Spleen (tissue), 11 donors: ENCODE measurements at regions not wholly inside any gene's neighbourhood (a gene's known extent, or its start where the extent isn't known, plus 50 kb on each side); places are given as distances from the start of the nearest gene placed in this dataset.
"Not testable (repeated sequence)": the region's sequence is repeated elsewhere in the genome, so short reads cannot be mapped to it uniquely, and the experiment has no call there.

ENCODE experiments used
- DNase-seq: peaks from one replicate; pipeline ENCODE4 v3.0.0-alpha.2; 2020
- H3K27ac ChIP-seq, 8 donors: fragments of 200-600 bp; sonication (generic) in 7 of 8; 1 replicate in 4 of 8; 2 replicates in 4 of 8; pipeline versions ENCODE4 v1.5.0 to v1.8.0; 2016 to 2021; ENCODE audit warnings: inconsistent platforms in 4 of 8, mild to moderate bottlenecking in 4 of 8, moderate library complexity in 1 of 8
- H3K27me3 ChIP-seq, 7 donors: fragments of 200-600 bp; sonication (generic) in 6 of 7; replicated peaks in 1 of 7; 1 replicate in 4 of 7; 2 replicates in 3 of 7; pipeline versions ENCODE4 v1.5.0 to v1.8.0; 2016 to 2021; ENCODE audit warnings: inconsistent platforms in 3 of 7, mild to moderate bottlenecking in 1 of 7
- H3K36me3 ChIP-seq, 6 donors: fragments of 200-600 bp; sonication (generic) in 5 of 6; 1 replicate in 4 of 6; 2 replicates in 2 of 6; pipeline versions ENCODE4 v1.5.0 to v1.8.0; 2016 to 2021; ENCODE audit warnings: inconsistent platforms in 2 of 6
- H3K4me1 ChIP-seq, 6 donors: fragments of 200-600 bp; sonication (generic) in 5 of 6; 1 replicate in 3 of 6; 2 replicates in 3 of 6; pipeline versions ENCODE4 v1.5.0 to v1.8.0; 2016 to 2021; ENCODE audit warnings: inconsistent platforms in 3 of 6
- H3K4me3 ChIP-seq, 8 donors: fragments of 200-600 bp; sonication (generic) in 7 of 8; 1 replicate in 4 of 8; 2 replicates in 4 of 8; pipeline versions ENCODE4 v1.5.0 to v1.8.0; 2016 to 2021; ENCODE audit warnings: inconsistent platforms in 4 of 8, mild to moderate bottlenecking in 4 of 8, moderate library complexity in 2 of 8
- H3K9me3 ChIP-seq, 8 donors: fragments of 200-600 bp; sonication (generic) in 7 of 8; 1 replicate in 4 of 8; 2 replicates in 4 of 8; pipeline versions ENCODE4 v1.5.0 to v1.8.0; 2016 to 2021; ENCODE audit warnings: inconsistent platforms in 4 of 8
- CTCF ChIP-seq, 11 experiments: fragments of 200-600 bp in 7 of 11; fragments of 450-650 bp in 4 of 11; sonication (generic) in 4 of 11; IDR thresholded peaks in 8 of 11; conservative IDR thresholded peaks in 3 of 11; 1 replicate in 7 of 11; 2 replicates in 4 of 11; pipeline versions ENCODE4 v1.4.0 to v1.8.0; 2016 to 2021; ENCODE audit warnings: antibody characterized with exemption in 11 of 11, inconsistent platforms in 4 of 11, mild to moderate bottlenecking in 1 of 11
- POLR2A ChIP-seq, 3 donors: fragments of 450-650 bp; IDR thresholded peaks; one replicate each; pipeline ENCODE4 v1.5.1; 2017; ENCODE audit warnings: antibody characterized with exemption in 3 of 3, mild to moderate bottlenecking in 1 of 3
- POLR2AphosphoS5 ChIP-seq, 3 donors: sonication (generic); formaldehyde crosslinking; IDR thresholded peaks; one replicate each; pipeline ENCODE4 v1.5.1; 2017; ENCODE audit warnings: antibody characterized with exemption in 3 of 3
- WGBS, 5 donors: extraction: QIAGEN DNeasy Blood & Tissue Kit in 3 of 5; methylation state at CpG; one replicate each; pipeline versions ENCODE4 v1.1.5 to v1.1.7; 2013 to 2018; 5-methylcytosine and 5-hydroxymethylcytosine counted together
- intact Hi-C: fragments of 100-400 bp; cut with DNase I; formaldehyde crosslinking; loops from one replicate; pipeline ENCODE4 v1.15.0; 2023; ENCODE audit warnings: low total_unique reads
- donor health status: healthy with polysubstance abuse.
- donor health status: DM: no; HTN: no; CAD: no; lungs with moderate emphysema.
- donor health status: DM: no; HTN: no; CAD: no.
- donor health status: Bipolar disorder and iron deficiency.
- donor health status: healthy.
- donor health status: DM: no; HTN: no; CAD: no.
- donor health status: DM: yes; HTN: yes; CAD: no.

- Histone ChIP-seq H3K27ac (no peak overlapping the region), H3K36me3 (no peaks in the 10 kb centered on the region), H3K4me1 (no peaks in the 10 kb centered on the region), H3K27me3 (no peaks in the 10 kb centered on the region), H3K9me3 (peaks cover 0 to 23% (median 9%) of the 10 kb centered on the region in 8 donors), H3K4me3 (no peak overlapping the region)
- no peak for DNase-seq
- no peak for TF ChIP-seq CTCF (IDR thresholded peaks at IDR 0.05 in 8 of 11, conservative IDR thresholded peaks at IDR 0.05 in 3 of 11)
- intact Hi-C loops = no loop called here
Measured at GRCh38 chr6:78768271-78768670, 99.1 kb upstream of the IRAK1BP1 start.

DNA sequence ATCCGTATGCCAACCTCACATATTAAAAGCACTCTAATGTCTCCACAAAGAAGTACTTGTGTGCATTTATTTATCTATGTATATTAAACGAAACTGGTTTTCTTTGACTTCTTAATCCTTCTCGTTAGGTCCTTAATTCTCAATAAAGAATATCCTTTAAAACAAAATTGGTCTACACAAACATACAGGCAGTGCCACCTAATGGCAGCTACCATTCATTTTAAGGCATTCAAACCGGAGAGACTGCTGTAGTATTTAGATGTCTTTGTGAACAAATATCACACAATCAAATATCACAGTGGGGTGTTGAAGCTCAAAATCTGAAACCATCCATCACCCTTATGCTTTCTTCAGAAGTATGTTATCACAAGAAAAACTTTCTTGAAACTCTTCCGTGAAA lies 96.6 kb upstream of the IRAK1BP1 start:
- Histone ChIP-seq H3K27me3 (no peaks in the 10 kb centered on the region), H3K4me1 (no peaks in the 10 kb centered on the region), H3K27ac (no peak overlapping the region), H3K9me3 (peaks cover 0 to 16% (median 6%) of the 10 kb centered on the region in 8 donors), H3K36me3 (no peaks in the 10 kb centered on the region), H3K4me3 (no peak overlapping the region)
- TF ChIP-seq POLR2AphosphoS5 (IDR thresholded peaks at IDR 0.05) = no peak
- TF ChIP-seq POLR2A (IDR thresholded peaks at IDR 0.05) = no peak
- TF ChIP-seq CTCF (IDR thresholded peaks at IDR 0.05 in 8 of 11, conservative IDR thresholded peaks at IDR 0.05 in 3 of 11) = no peak
- intact Hi-C loops = no loop called here
- WGBS, 5 donors = 63 to 65% (median 65%) methylated on average over 5 of the region's 5 CpGs
- no peak for DNase-seq

DNA sequence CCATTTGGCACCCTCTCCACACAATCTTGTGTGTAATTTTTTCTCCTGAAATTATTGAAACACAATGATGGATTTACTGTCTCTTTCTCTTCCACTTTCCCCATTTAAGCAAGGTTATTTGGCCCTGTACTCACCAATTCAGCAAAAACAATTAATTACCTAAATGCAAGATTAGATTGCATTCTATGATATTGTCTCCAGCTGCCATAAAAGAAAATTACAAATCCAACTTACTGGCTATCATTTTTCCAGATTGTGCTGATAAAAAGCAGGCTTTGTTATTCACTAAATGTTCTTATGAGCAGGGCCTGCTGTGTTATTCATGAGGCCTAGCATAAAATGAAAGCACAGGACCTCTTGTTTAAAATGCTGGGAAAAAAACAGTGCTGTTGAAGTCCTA lies 95.8 kb upstream of the IRAK1BP1 start:
- Histone ChIP-seq H3K27ac (no peak overlapping the region), H3K27me3 (no peaks in the 10 kb centered on the region), H3K4me1 (no peaks in the 10 kb centered on the region), H3K36me3 (no peaks in the 10 kb centered on the region), H3K4me3 (no peak overlapping the region), H3K9me3 (peaks cover 0 to 15% (median 6%) of the 10 kb centered on the region in 8 donors)
- no peak for DNase-seq
- TF ChIP-seq CTCF (IDR thresholded peaks at IDR 0.05 in 8 of 11, conservative IDR thresholded peaks at IDR 0.05 in 3 of 11) (no peak), POLR2A (IDR thresholded peaks at IDR 0.05) (no peak), POLR2AphosphoS5 (IDR thresholded peaks at IDR 0.05) (no peak)
- intact Hi-C loops = no loop called here

DNA sequence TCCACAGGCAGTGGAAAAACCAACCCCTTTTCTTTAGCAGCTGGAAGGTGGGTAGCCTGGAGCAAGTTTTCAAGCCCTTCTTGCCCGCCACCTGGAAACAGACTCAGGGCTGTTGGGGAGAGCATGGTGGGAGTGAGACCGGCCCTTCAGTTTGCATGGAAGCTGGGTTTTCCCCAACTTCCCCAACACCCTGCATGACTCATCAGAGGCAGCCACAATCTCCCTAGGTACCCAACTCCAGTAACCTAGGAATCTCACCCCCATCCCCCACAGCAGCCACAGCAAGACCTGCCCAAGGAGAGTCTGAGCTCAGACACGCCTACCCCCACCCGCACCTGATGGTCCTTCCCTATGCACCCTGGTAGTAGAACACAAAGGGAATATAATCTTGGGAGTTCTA lies 86.3 kb upstream of the IRAK1BP1 start:
- no peaks in the 10 kb centered on the region for H3K36me3 ChIP-seq
- H3K4me3 ChIP-seq = no peak overlapping the region
- H3K27me3 ChIP-seq = peaks cover 0 to 4% (median 0%) of the 10 kb centered on the region in 7 donors
- intact Hi-C loops = no loop called here
- WGBS, 5 donors = 81 to 93% (median 87%) methylated on average over 3 to 4 of the region's 4 CpGs
- TF ChIP-seq POLR2AphosphoS5 (IDR thresholded peaks at IDR 0.05) (no peak), POLR2A (IDR thresholded peaks at IDR 0.05) (no peak), CTCF (IDR thresholded peaks at IDR 0.05 in 8 of 11, conservative IDR thresholded peaks at IDR 0.05 in 3 of 11) (no peak)
- no peaks in the 10 kb centered on the region for H3K4me1 ChIP-seq
- no peak overlapping the region for H3K27ac ChIP-seq
- no peak for DNase-seq
- H3K9me3 ChIP-seq = no peaks in the 10 kb centered on the region

DNA sequence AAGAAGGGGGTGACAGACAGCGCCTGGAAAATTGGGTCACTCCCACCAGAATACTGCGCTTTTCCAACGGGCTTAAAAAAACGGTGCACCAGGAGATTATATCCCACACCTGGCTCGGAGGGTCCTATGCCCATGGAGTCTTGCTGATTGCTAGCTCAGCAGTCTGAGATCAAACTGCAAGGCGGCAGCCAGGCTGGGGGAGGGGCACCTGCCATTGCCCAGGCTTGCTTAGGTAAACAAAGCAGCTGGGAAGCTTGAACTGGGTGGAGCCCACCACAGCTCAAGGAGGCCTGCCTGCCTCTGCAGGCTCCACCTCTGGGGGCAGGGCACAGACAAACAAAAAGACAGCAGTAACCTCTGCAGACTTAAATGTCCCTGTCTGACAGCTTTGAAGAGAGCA lies 84.0 kb upstream of the IRAK1BP1 start:
- H3K9me3 ChIP-seq, H3K4me3 ChIP-seq, intact Hi-C loops, DNase-seq, H3K4me1 ChIP-seq, H3K27me3 ChIP-seq, H3K36me3 ChIP-seq, H3K27ac ChIP-seq: not testable (repeated sequence)
- WGBS, 5 donors = 74 to 95% (median 87%) methylated on average over 6 of the region's 6 CpGs
